NCI-H226 (cell line): ENCODE measurements at regions not wholly inside any gene's neighbourhood (a gene's known extent, or its start where the extent isn't known, plus 50 kb on each side); places are given as distances from the start of the nearest gene placed in this dataset.

ENCODE experiments used
- DNase-seq: peaks from one replicate; pipeline ENCODE4 v3.0.0-alpha.2; 2015

- no peak for DNase-seq
Measured at GRCh38 chr12:60930151-60930550, 1330.1 kb upstream of the USP15 start.

DNA sequence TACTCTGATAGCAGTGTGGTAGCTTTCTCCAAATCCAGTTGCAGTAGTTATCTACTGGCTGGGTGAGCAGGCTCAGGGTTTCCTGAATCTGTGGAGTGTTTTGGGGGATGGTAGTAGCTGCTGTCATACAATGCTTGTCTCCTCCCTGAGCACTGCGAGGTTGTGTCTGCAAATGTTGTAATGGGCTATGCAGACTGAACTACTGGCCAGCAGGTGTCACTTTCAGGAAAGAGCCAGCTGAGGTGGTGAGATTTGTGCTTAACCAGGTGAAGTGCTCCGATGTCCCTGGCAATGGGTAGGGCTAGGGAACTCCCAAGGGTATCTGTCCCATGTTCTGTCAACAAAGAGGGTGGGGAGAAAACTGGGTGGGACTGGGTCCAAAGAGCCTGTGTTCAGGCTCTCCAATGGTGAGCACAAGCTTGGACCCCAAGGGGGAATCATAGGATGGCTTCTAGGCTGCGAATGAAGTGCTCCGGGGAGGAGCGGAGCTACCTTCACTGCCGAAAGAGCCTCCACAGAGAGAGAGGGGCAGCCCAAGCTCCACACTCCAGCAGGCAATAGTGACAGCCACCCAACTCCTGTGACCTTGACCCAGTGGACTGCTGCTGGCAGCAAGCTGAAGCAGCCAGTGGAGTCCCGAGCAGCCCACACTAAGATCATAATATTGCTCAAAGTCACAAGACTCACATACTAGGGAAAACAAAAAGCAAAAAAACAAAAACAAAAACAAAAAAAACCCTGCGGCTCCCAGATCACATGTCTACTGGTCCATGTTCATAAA is 1324.0 kb upstream of the USP15 start:
- no peak for DNase-seq

- no peak for DNase-seq
Measured at GRCh38 chr12:60947533-60947932, 1312.7 kb upstream of the USP15 start.

DNA sequence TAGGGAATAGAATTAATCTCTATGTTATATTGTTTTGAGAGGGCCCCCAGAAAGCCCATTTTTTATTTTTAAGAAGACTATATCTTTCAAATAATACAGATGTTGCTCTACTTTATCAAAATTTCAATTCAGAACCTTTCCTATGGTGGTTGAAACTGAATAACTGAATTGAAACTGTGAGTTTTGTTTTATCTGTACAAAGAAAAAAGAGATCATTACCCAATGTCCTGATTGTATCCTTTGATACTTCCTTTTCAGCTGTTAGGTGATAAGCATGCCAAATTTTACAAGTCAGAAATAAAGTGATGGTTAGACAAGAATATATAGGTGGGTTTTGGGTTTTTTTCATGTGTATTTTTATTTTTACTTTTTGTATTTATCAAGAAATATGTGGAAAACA is 1293.1 kb upstream of the USP15 start:
- no peak for DNase-seq

- no peak for DNase-seq
Measured at GRCh38 chr12:60977966-60978365, 1282.2 kb upstream of the USP15 start.

GRCh38 chr12:60980558-60980957 is 1279.6 kb upstream of the USP15 start:
- DNase-seq = no peak

GRCh38 chr12:60981473-60981872 is 1278.7 kb upstream of the USP15 start:
- no peak for DNase-seq

- DNase-seq = no peak
Measured at GRCh38 chr12:60992087-60992486, 1268.1 kb upstream of the USP15 start.

DNA sequence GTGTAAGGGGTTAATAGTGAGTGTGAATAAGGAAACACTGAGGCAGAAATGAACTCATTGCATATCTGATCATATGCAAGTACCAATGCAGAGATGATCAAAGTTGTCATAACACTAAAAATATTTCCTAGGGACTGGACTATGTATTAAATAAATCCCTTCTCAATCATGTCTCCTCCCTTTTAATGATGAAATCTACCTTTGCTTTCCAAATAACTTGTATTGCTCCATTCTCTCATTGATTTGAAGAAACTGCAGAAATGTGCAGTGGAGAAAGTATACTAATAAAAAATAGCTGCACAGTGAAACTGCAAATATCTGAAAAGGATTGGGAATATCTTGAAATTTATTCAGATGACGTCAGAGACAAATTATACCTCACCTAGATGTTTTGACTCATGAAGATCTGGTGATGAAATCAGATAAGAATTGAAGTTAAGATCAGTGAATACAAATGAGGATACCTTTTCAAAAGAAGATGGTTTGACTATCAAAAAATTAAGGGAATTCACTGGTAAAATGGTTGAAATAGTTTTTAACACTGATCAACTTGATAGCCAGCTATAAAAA is 1264.9 kb upstream of the USP15 start:
- no peak for DNase-seq

- no peak for DNase-seq
Measured at GRCh38 chr12:60997869-60998378, 1262.3 kb upstream of the USP15 start.

- no peak for DNase-seq
Measured at GRCh38 chr12:61009192-61009591, 1251.0 kb upstream of the USP15 start.

GRCh38 chr12:61011767-61012423 is 1248.3 kb upstream of the USP15 start:
- DNase-seq = no peak

DNA sequence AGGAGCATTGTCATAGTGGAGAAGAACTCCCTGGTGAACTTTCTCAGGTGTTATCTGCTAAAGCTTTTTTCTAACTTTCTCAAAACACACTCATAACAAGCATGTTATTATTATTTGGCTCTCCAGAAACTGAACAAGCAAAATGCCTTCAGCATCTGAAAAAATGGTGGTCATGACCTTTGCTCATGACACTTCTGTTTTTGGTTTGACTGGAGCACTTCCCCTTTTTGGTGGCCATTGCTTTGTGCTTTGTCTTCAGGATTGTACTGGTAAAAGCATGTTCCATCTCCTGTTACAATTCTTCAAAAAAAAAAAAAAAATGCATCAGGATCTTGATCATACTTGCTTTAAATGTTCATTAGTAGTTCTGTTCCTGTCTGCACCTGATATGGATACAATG is 1241.6 kb upstream of the USP15 start:
- DNase-seq = no peak

DNA sequence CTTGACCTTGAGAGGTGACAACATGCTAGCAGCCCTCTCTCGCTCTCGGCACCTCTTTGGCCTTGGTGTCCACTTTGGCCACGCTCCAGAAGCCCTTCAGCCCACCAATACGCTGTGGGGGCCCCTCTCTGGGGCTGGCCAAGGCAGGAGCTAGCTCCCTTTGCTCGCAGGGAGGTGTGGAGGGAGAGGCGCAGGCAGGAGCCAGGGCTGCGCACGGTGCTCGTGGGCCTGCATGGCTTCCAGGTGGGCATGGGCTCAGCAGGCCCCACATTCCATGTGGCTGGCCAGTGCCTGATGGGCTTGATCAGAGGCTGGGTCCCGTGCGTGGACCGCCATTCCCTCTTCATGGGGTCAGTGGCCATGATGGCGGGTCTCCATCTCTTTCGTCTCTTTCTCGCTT is 1237.0 kb upstream of the USP15 start:
- DNase-seq = no peak

GRCh38 chr12:61029516-61029915 is 1230.7 kb upstream of the USP15 start:
- DNase-seq = no peak

GRCh38 chr12:61037792-61038191 is 1222.4 kb upstream of the USP15 start:
- DNase-seq = no peak

GRCh38 chr12:61043838-61044237 is 1216.4 kb upstream of the USP15 start:
- DNase-seq = no peak

DNA sequence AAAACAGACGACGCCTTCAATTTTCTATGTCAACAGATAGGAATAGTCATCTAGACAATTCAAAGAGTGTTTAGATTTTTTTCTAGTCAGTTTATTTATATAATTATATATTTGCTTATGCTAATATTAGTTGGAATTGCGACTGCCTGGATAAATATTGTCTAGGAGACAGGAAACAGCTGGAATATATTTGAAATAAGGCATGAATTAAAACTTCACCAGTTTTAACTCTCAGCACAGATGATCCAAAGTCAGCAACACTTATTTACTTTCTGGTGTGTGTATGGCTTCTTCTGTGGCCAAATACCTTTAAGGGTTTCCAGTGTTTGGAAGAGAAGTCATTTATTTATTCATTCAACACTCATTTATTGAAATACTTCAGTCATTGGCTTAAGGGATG is 1215.4 kb upstream of the USP15 start:
- no peak for DNase-seq

- no peak for DNase-seq
Measured at GRCh38 chr12:61070640-61071414, 1189.4 kb upstream of the USP15 start.

- no peak for DNase-seq
Measured at GRCh38 chr12:61072717-61073116, 1187.5 kb upstream of the USP15 start.

DNA sequence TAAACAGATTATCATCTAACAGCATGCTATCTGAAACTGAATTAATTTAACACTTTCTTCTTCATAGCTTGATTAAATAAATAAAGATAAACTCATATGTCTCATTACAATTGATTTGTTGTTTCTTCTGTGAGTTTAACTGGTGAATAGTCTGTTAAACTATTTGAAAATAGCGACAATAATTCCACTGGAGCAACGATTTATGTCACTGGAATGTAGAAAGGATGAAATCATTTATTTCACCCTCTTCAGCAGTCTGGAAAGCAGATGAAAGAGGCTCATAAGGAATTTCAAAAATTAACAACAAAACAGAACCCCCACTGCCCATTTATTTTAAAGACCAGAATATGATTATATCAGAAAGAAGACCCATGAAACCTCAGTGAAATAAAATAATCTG is 1165.1 kb upstream of the USP15 start:
- DNase-seq = no peak

- no peak for DNase-seq
Measured at GRCh38 chr12:61098031-61098580, 1162.1 kb upstream of the USP15 start.

DNA sequence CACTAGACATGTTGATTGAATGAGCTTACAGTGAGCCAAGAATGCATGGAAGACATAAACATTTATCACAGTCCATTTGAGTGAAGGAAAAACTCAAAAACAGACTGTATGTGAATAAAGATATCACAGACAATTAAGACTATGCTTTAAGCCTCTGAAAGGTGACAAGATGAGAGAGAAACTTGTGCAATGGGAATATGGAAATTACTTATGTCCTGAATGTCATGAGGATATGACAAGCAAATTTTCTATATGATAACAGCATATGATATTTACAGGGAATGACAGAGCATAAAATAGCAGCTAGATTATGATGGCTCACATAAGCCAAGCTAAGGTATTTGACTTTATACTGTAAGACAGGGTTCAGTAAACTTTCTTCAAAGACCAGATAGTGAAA is 1153.1 kb upstream of the USP15 start:
- no peak for DNase-seq
